IMR-90 (cell line): ENCODE measurements at regions not wholly inside any gene's neighbourhood (a gene's known extent, or its start where the extent isn't known, plus 50 kb on each side); places are given as distances from the start of the nearest gene placed in this dataset.

Experiments used
- MAZ ChIP-seq: IDR thresholded peaks from 2 replicates; pipeline ENCODE4 v1.6.1; 2012; ENCODE audit warnings: low read depth, mild to moderate bottlenecking, low read length, improper control_type of control experiment, moderate library complexity, borderline replicate concordance
- POLR2A ChIP-seq: IDR thresholded peaks from 2 replicates; pipeline ENCODE4 v1.6.1; 2012; ENCODE audit warnings: mild to moderate bottlenecking, low read depth, low read length
- RCOR1 ChIP-seq: IDR thresholded peaks from 2 replicates; pipeline ENCODE4 v1.6.1; 2012; ENCODE audit warnings: mild to moderate bottlenecking, low read length, improper control_type of control experiment; ENCODE audit not compliant: insufficient replicate concordance
- USF2 ChIP-seq: fragments of 150-350 bp; IDR thresholded peaks from 2 replicates; pipeline ENCODE4 v1.6.1; 2017; ENCODE audit warnings: mild to moderate bottlenecking, antibody characterized with exemption, low read length, low read depth

- TF ChIP-seq MAZ (no peak), RCOR1 (no peak), USF2 (no peak), POLR2A (no peak)
These were observed 797.0 kb upstream of the CDH10 start for GRCh38 chr5:25441810-25442209.
